Stomach (tissue), 4 donors: ENCODE measurements at regions not wholly inside any gene's neighbourhood (a gene's known extent, or its start where the extent isn't known, plus 50 kb on each side); places are given as distances from the start of the nearest gene placed in this dataset.

Experiments
- POLR2A ChIP-seq, 4 donors: fragments of 450-650 bp; IDR thresholded peaks; one replicate each; pipeline ENCODE4 v1.6.1; 2016; ENCODE audit warnings: antibody characterized with exemption in 4 of 4, control low read depth in 2 of 4, mild to moderate bottlenecking in 1 of 4, moderate library complexity in 1 of 4
- POLR2AphosphoS5 ChIP-seq, 3 donors: sonication (generic); formaldehyde crosslinking; IDR thresholded peaks; one replicate each; pipeline ENCODE4 v1.6.1; 2016; ENCODE audit warnings: antibody characterized with exemption in 3 of 3
- TF ChIP-seq, protein P1 (sequence below), 7 experiments: fragments of 450-650 bp in 4 of 7; fragments of 200-600 bp in 3 of 7; sonication (generic) in 3 of 7; IDR thresholded peaks; one replicate each; pipeline ENCODE4 v1.5.1; 2016 to 2019; ENCODE audit warnings: antibody characterized with exemption in 7 of 7, control low read depth in 2 of 7, mild to moderate bottlenecking in 1 of 7

DNA sequence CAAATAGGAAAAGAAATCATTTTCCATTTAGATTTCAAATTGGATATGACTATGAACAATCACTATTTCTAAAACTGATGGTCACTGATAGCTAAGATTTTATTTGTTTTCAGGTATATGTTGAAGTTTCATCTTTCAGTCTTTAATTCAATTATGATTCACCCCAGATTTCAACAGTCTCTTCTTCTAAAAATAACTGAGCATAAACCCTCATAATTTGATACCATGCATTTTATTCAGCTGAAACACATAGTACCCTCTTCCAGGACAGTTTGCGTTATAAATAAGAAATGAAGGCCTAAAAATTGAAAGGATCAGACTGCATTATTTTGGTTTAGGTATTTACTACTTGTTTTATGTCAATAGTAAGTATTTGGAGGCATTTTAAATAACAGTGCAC is 428.5 kb upstream of the NBEA start:
- TF ChIP-seq, protein P1, sequence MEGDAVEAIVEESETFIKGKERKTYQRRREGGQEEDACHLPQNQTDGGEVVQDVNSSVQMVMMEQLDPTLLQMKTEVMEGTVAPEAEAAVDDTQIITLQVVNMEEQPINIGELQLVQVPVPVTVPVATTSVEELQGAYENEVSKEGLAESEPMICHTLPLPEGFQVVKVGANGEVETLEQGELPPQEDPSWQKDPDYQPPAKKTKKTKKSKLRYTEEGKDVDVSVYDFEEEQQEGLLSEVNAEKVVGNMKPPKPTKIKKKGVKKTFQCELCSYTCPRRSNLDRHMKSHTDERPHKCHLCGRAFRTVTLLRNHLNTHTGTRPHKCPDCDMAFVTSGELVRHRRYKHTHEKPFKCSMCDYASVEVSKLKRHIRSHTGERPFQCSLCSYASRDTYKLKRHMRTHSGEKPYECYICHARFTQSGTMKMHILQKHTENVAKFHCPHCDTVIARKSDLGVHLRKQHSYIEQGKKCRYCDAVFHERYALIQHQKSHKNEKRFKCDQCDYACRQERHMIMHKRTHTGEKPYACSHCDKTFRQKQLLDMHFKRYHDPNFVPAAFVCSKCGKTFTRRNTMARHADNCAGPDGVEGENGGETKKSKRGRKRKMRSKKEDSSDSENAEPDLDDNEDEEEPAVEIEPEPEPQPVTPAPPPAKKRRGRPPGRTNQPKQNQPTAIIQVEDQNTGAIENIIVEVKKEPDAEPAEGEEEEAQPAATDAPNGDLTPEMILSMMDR (IDR thresholded peaks at IDR 0.05): no peak
- TF ChIP-seq POLR2AphosphoS5 (IDR thresholded peaks at IDR 0.05) (no peak), POLR2A (IDR thresholded peaks at IDR 0.05) (no peak)
